Peyer's patch (tissue), 4 donors: ENCODE measurements at regions not wholly inside any gene's neighbourhood (a gene's known extent, or its start where the extent isn't known, plus 50 kb on each side); places are given as distances from the start of the nearest gene placed in this dataset.
"Not testable (repeated sequence)": the region's sequence is repeated elsewhere in the genome, so short reads cannot be mapped to it uniquely, and the experiment has no call there.

Experiments
- DNase-seq, 3 donors: peaks; one replicate each; pipeline ENCODE4 v3.0.0-alpha.2; 2017 to 2019
- H3K27ac ChIP-seq, 4 donors: fragments of 200-600 bp; sonication (generic); one replicate each; pipeline ENCODE4 v1.5.1; 2016 to 2019
- H3K27me3 ChIP-seq, 2 donors: fragments of 200-600 bp; sonication (generic); one replicate each; pipeline ENCODE4 v1.5.1; 2019
- H3K36me3 ChIP-seq, 3 donors: fragments of 200-600 bp; sonication (generic); one replicate each; pipeline ENCODE4 v1.5.1; 2016 to 2019
- H3K4me1 ChIP-seq, 4 donors: fragments of 200-600 bp; sonication (generic); one replicate each; pipeline ENCODE4 v1.5.1; 2016 to 2019
- H3K4me3 ChIP-seq, 4 donors: fragments of 200-600 bp; sonication (generic); 1 replicate in 3 of 4; 2 replicates in 1 of 4; pipeline ENCODE4 v1.5.1; 2016 to 2019; ENCODE audit warnings: mild to moderate bottlenecking in 1 of 4
- H3K9me3 ChIP-seq, 4 donors: fragments of 200-600 bp; sonication (generic); one replicate each; pipeline ENCODE4 v1.5.1; 2016 to 2019; ENCODE audit warnings: mild to moderate bottlenecking in 1 of 4
- CTCF ChIP-seq, 6 experiments: fragments of 450-650 bp in 4 of 6; fragments of 200-600 bp in 2 of 6; sonication (generic) in 1 of 6; IDR thresholded peaks; one replicate each; pipeline ENCODE4 v1.5.1; 2017 to 2019; ENCODE audit warnings: antibody characterized with exemption in 6 of 6, mild to moderate bottlenecking in 3 of 6, moderate library complexity in 1 of 6
- POLR2A ChIP-seq, 2 donors: fragments of 450-650 bp; IDR thresholded peaks; one replicate each; pipeline ENCODE4 v1.5.1; 2017; ENCODE audit warnings: antibody characterized with exemption in 2 of 2, mild to moderate bottlenecking in 2 of 2, moderate library complexity in 2 of 2
- small RNA-seq, 2 donors: library from RNA; depleted of rRNA; stranded (forward); fragments of <200 nt; gene quantifications; one replicate each; pipeline ENCODE3, GENCODE V24; 2016

DNA sequence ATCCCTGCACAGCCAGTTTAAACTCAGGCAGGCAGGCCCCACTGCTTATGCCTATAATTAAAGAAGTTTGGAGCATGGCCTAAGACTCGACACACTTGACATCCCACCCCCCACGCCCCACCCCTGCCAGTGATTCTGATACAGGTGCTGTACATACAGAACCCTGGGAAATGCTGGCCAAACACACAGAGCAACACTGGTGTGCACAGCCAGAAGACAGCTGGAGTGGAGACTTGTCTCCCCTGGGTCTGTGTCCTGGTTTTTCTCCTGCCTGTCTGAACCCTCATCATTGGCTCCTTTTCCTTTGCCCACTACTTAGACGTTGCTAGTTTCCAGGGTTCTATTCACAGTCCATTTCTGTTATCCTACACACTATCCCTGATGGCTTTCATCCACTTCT, 76.8 kb downstream of the DLEU7 start:
- Histone ChIP-seq H3K4me1 (no peaks in the 10 kb centered on the region), H3K27me3 (no peaks in the 10 kb centered on the region), H3K36me3 (no peaks in the 10 kb centered on the region), H3K9me3 (no peaks in the 10 kb centered on the region), H3K4me3 (no peak overlapping the region), H3K27ac (no peak overlapping the region)
- DNase-seq: no peak
- TF ChIP-seq POLR2A (IDR thresholded peaks at IDR 0.05): no peak
- TF ChIP-seq CTCF (IDR thresholded peaks at IDR 0.05): no peak

GRCh38 chr13:50772881-50773280, 70.6 kb downstream of the DLEU7 start:
- not testable (repeated sequence) for H3K36me3 ChIP-seq, H3K27me3 ChIP-seq, H3K4me3 ChIP-seq, H3K9me3 ChIP-seq, H3K4me1 ChIP-seq, H3K27ac ChIP-seq, DNase-seq

Small RNAs in the stretch of these regions (small RNA-seq; reads per million reads assigned to genes)
- gene RF02109: 0 reads per million in 2 donors
- gene RF02110: 0 reads per million in 2 donors
